ENCODE measurements at regions not wholly inside any gene's neighbourhood (a gene's known extent, or its start where the extent isn't known, plus 50 kb on each side); places are given as distances from the start of the nearest gene placed in this dataset.
A peak's percentile ranks its signal among the peaks of the same experiment; 100 is the strongest.

- no peak overlapping the region for H3K18ac ChIP-seq (ENCODE audit: extremely low read depth, low read length)
- no peak overlapping the region for H3K4me3 ChIP-seq (ENCODE audit: extremely low read depth in 1 of 4, insufficient read depth in 2 of 4, low read depth in 3 of 4, low read length in 4 of 4)
- peaks cover 0 to 2% (median 0%) of the 10 kb centered on the region in 4 experiments; a peak in 2 of 8 replicates for H3K36me3 ChIP-seq (ENCODE audit: control insufficient read depth in 2 of 4, insufficient read depth in 4 of 4, low read length in 3 of 4)
- no peak overlapping the region for H3K56ac ChIP-seq (replicated peaks; ENCODE audit: insufficient read length, low read depth, low read length)
- H2BK5ac ChIP-seq (ENCODE audit: low read depth, low read length), result no peak overlapping the region
- H3K4ac ChIP-seq (replicated peaks; ENCODE audit: insufficient read length, low read depth, low read length), result no peak overlapping the region
- no peak overlapping the region for H4K5ac ChIP-seq (ENCODE audit: insufficient read length, low read depth, low read length)
- TF ChIP-seq SP4 (IDR thresholded peaks at IDR 0.05; ENCODE audit: low read length) (no peak), PHF8 (conservative IDR thresholded peaks at IDR 0.05; ENCODE audit: low read depth, low read length) (no peak), SAP30 (IDR thresholded peaks at IDR 0.05; ENCODE audit: insufficient read depth, insufficient replicate concordance, low read length) (no peak), ZNF274 (IDR thresholded peaks at IDR 0.05; ENCODE audit: borderline replicate concordance, extremely low read depth, low read length) (no peak), EZH2 (IDR thresholded peaks at IDR 0.05; ENCODE audit: low read depth, low read length, severe bottlenecking) (no peak), ASH2L (IDR thresholded peaks at IDR 0.05; ENCODE audit: low read length) (no peak), GABPA (IDR thresholded peaks at IDR 0.05; ENCODE audit: borderline replicate concordance, insufficient read depth, low read length) (no peak), CEBPB (IDR thresholded peaks at IDR 0.05; ENCODE audit: low read depth, low read length) (no peak), BCL11A (IDR thresholded peaks at IDR 0.05; ENCODE audit: low read depth in 2 of 2, low read length in 2 of 2) (no peak)
- no peak overlapping the region for H4K8ac ChIP-seq (ENCODE audit: extremely low read depth, insufficient read depth, low read length)
- no peak overlapping the region for H2BK120ac ChIP-seq (replicated peaks; ENCODE audit: low read depth, low read length)
- H3K4me2 ChIP-seq (ENCODE audit: insufficient read depth in 1 of 2, low read depth in 2 of 2, low read length in 2 of 2), result no peak overlapping the region
- H2AK5ac ChIP-seq (ENCODE audit: low read depth, low read length), result no peak overlapping the region
- H2BK12ac ChIP-seq (ENCODE audit: low read depth, low read length), result peak overlapping the region; percentile 46; the same call in 1 of the 2 replicates
- H3K23me2 ChIP-seq (ENCODE audit: low read depth, low read length), result no peaks in the 10 kb centered on the region
- H4K20me1 ChIP-seq (replicated peaks in 1 of 2; ENCODE audit: control insufficient read depth in 1 of 2, insufficient read depth in 2 of 2, low read length in 2 of 2), result no peaks in the 10 kb centered on the region
- H3K79me2 ChIP-seq (ENCODE audit: control insufficient read depth in 1 of 2, insufficient read depth in 2 of 2, low read length in 2 of 2), result no peaks in the 10 kb centered on the region
- ChIA-PET POLR2A (ENCODE audit: partially characterized antibody) (no interaction called here), CTCF (ENCODE audit: partially characterized antibody) (interaction anchor here (0.9 to 1.8 kb wide), 9 partner anchors 8 to 165 kb away, joined by 3 to 7 read pairs (median 4); no protein-coding TSS in a partner anchor)
- no peak overlapping the region for H4K91ac ChIP-seq (replicated peaks; ENCODE audit: insufficient read length, low read length)
- DNase-seq (ENCODE audit: low read depth in 1 of 2, low spot score in 2 of 2), result no peak
- H3K14ac ChIP-seq (ENCODE audit: insufficient read length), result no peak overlapping the region
- H3K27ac ChIP-seq (ENCODE audit: low read depth, low read length), result no peak overlapping the region
- peaks cover 0 to 9% (median 3%) of the 10 kb centered on the region in 4 experiments; a peak in 2 of 7 replicates for H3K4me1 ChIP-seq (replicated peaks in 1 of 4; ENCODE audit: control insufficient read depth in 3 of 4, insufficient read depth in 4 of 4, low read length in 3 of 4)
- H2BK20ac ChIP-seq (ENCODE audit: low read length), result no peak overlapping the region
- no peak overlapping the region for H3K23ac ChIP-seq (ENCODE audit: insufficient read length)
- no peak for FAIRE-seq
- WGBS, 2 experiments (ENCODE audit: extremely low coverage in 1 of 2, insufficient coverage in 1 of 2, insufficient read length in 1 of 2, insufficient replicate concordance in 2 of 2, low coverage in 1 of 2, low lambda C conversion rate in 2 of 2, missing lambda C conversion rate in 1 of 2), result 94% methylated on average over 2 of the region's 2 CpGs; no CpG with 5 or more reads in 1 of the 2 experiments
- no peak overlapping the region for H2AFZ ChIP-seq (ENCODE audit: low read length)
- H3K9ac ChIP-seq (replicated peaks in 1 of 4; ENCODE audit: extremely low read depth in 1 of 4, low read depth in 3 of 4, low read length in 3 of 4), result no peak overlapping the region
- H3K79me1 ChIP-seq (ENCODE audit: low read depth, low read length), result no peaks in the 10 kb centered on the region
- no peaks in the 10 kb centered on the region for H3K27me3 ChIP-seq (replicated peaks in 1 of 4; ENCODE audit: control insufficient read depth in 3 of 4, extremely low read depth in 1 of 4, insufficient read depth in 3 of 4, low read length in 3 of 4)
- H2BK15ac ChIP-seq (ENCODE audit: low read length), result no peak overlapping the region
- no peaks in the 10 kb centered on the region for H3K9me3 ChIP-seq (ENCODE audit: insufficient read depth in 2 of 2, low read depth in 1 of 2, low read length in 1 of 2)
Observed at GRCh38 chr3:187445356-187445755, 77.2 kb downstream of the RTP4 start.

Measured in H1 (cell line).